AG04450 (cell line): ENCODE measurements at regions not wholly inside any gene's neighbourhood (a gene's known extent, or its start where the extent isn't known, plus 50 kb on each side); places are given as distances from the start of the nearest gene placed in this dataset.

Source experiments
- CTCF ChIA-PET: fragments of 300-600, 350-600 bp; formaldehyde crosslinking; extraction: SDS; loops from one replicate; lab custom pipeline; 2022; ENCODE audit warnings: antibody characterized with exemption, inconsistent platforms; lab: Charles Lee
- POLR2A ChIA-PET: fragments of 350-600 bp; formaldehyde crosslinking; extraction: SDS; loops from one replicate; lab custom pipeline; 2021; ENCODE audit warnings: antibody characterized with exemption, inconsistent platforms; lab: Yijun Ruan, JAX
- DNase-seq: peaks from one replicate; pipeline ENCODE4 v3.0.0-alpha.2; 2011; ENCODE audit warnings: low read depth, low spot score
- H3K27ac ChIP-seq: one replicate; pipeline ENCODE4 v1.5.1; 2012; ENCODE audit warnings: low read depth, low read length, control low read depth
- H3K27me3 ChIP-seq: one replicate; pipeline ENCODE4 v1.6.0; 2012; ENCODE audit warnings: low read length; ENCODE audit not compliant: control insufficient read depth, insufficient read depth
- H3K4me3 ChIP-seq: 2 replicates; pipeline ENCODE4 v1.5.1; 2011; ENCODE audit warnings: mild to moderate bottlenecking, low read depth, low read length, control low read depth
- H3K9me3 ChIP-seq: 2 replicates; pipeline ENCODE4 v1.5.1; 2012; ENCODE audit warnings: low read length; ENCODE audit not compliant: control insufficient read depth, insufficient read depth
- CTCF ChIP-seq: IDR thresholded peaks from 2 replicates; pipeline ENCODE4 v1.5.1; 2011; ENCODE audit warnings: low read depth, low read length, control low read depth, inconsistent platforms

- H3K27me3 ChIP-seq = no peaks in the 10 kb centered on the region
- H3K27ac ChIP-seq = no peak overlapping the region
- H3K9me3 ChIP-seq = no peaks in the 10 kb centered on the region
- peak; percentile 76 for TF ChIP-seq CTCF
- CTCF ChIA-PET = interaction anchor here (0.5 to 4.0 kb wide), 21 partner anchors 9 to 1851 kb away, joined by 3 to 31 read pairs (median 3); no protein-coding TSS in a partner anchor
- H3K4me3 ChIP-seq = no peak overlapping the region
- no peak for DNase-seq
- POLR2A ChIA-PET = no interaction called here
Observed at GRCh38 chr22:35150183-35151107, 84.5 kb downstream of the ISX start.

- ChIA-PET POLR2A (no interaction called here), CTCF (interaction anchor here (0.7 to 3.0 kb wide), 3 partner anchors 930 to 1853 kb away, joined by 3 to 9 read pairs (median 5); no protein-coding TSS in a partner anchor)
- no peak for TF ChIP-seq CTCF
- DNase-seq = no peak
- no peak overlapping the region for H3K4me3 ChIP-seq
- H3K9me3 ChIP-seq = no peaks in the 10 kb centered on the region
- H3K27ac ChIP-seq = no peak overlapping the region
- no peaks in the 10 kb centered on the region for H3K27me3 ChIP-seq
Observed at GRCh38 chr22:35152316-35152715, 86.4 kb downstream of the ISX start.

- no peak overlapping the region for H3K27ac ChIP-seq
- H3K27me3 ChIP-seq = no peaks in the 10 kb centered on the region
- ChIA-PET CTCF (interaction anchor here (0.7 to 1.5 kb wide), 7 partner anchors 10 to 1853 kb away, joined by 3 to 6 read pairs (median 5); no protein-coding TSS in a partner anchor), POLR2A (no interaction called here)
- peak; percentile 11 for DNase-seq
- peak; percentile 85 for TF ChIP-seq CTCF
- no peak overlapping the region for H3K4me3 ChIP-seq
- H3K9me3 ChIP-seq = no peaks in the 10 kb centered on the region
Observed at GRCh38 chr22:35154937-35155387, 89.0 kb downstream of the ISX start.

GRCh38 chr22:35155403-35156025, 89.6 kb downstream of the ISX start:
- Histone ChIP-seq H3K4me3 (no peak overlapping the region), H3K27ac (no peak overlapping the region), H3K27me3 (no peaks in the 10 kb centered on the region), H3K9me3 (no peaks in the 10 kb centered on the region)
- TF ChIP-seq CTCF = no peak
- DNase-seq = no peak
- ChIA-PET POLR2A (no interaction called here), CTCF (interaction anchor here (0.7 to 1.4 kb wide), 6 partner anchors 9 to 1854 kb away, joined by 3 to 6 read pairs (median 4); no protein-coding TSS in a partner anchor)
